Psoas muscle (tissue), 7 donors: ENCODE measurements at regions not wholly inside any gene's neighbourhood (a gene's known extent, or its start where the extent isn't known, plus 50 kb on each side); places are given as distances from the start of the nearest gene placed in this dataset.

Experiments
- ATAC-seq, 4 donors: fragments of 200-7000 bp; cut with Tn5 transposase; one replicate each; pipeline ENCODE4 v1.9.1; 2020; ENCODE audit warnings: moderate library complexity in 3 of 4, mild to moderate bottlenecking in 2 of 4
- DNase-seq, 2 donors: peaks; one replicate each; pipeline ENCODE4 v3.0.0-alpha.2; 2020
- H3K27ac ChIP-seq: fragments of 200-600 bp; one replicate; pipeline ENCODE4 v1.8.0; 2022
- H3K27me3 ChIP-seq, 3 donors: fragments of 200-600 bp in 1 of 3; one replicate each; pipeline versions ENCODE4 v1.6.1 to v1.8.0; 2013 to 2022; ENCODE audit warnings: low read length in 2 of 3, mild to moderate bottlenecking in 2 of 3, moderate library complexity in 1 of 3; ENCODE audit not compliant: insufficient read depth in 3 of 3
- H3K36me3 ChIP-seq, 2 donors: fragments of 200-600 bp in 1 of 2; one replicate each; pipeline versions ENCODE4 v1.6.1 to v1.8.0; 2013 to 2022; ENCODE audit warnings: low read depth in 1 of 2, mild to moderate bottlenecking in 1 of 2, moderate library complexity in 1 of 2; ENCODE audit not compliant: insufficient read depth in 1 of 2
- H3K4me1 ChIP-seq: fragments of 200-600 bp; one replicate; pipeline ENCODE4 v1.8.0; 2022
- H3K4me3 ChIP-seq: fragments of 200-600 bp; one replicate; pipeline ENCODE4 v1.8.0; 2022; ENCODE audit warnings: mild to moderate bottlenecking
- H3K9me3 ChIP-seq: fragments of 200-600 bp; one replicate; pipeline ENCODE4 v1.8.0; 2022
- WGBS, 3 donors: extraction: QIAGEN DNeasy Blood & Tissue Kit; methylation state at CpG; one replicate each; pipeline versions ENCODE4 v1.1.6 to v1.1.7; 2013; 5-methylcytosine and 5-hydroxymethylcytosine counted together
- intact Hi-C, 2 donors: fragments of 100-400 bp; cut with DNase I; formaldehyde crosslinking; loops; one replicate each; pipeline versions ENCODE4 v1.11.0 to v1.14.2; 2022
- TF ChIP-seq, protein P1 (sequence below): fragments of 200-600 bp; IDR thresholded peaks from one replicate; pipeline ENCODE4 v1.8.0; 2022; ENCODE audit warnings: antibody characterized with exemption
- donor health status: healthy with polysubstance abuse.
- donor health status: DM: no; HTN: no; CAD: no; lungs with moderate emphysema.
- donor health status: Bipolar disorder and iron deficiency.
- donor health status: healthy.
- donor health status: DM: yes; HTN: yes; CAD: no.
- donor health status: DM: no; HTN: no; CAD: no.
- donor health status: DM: yes; HTN: yes; CAD: no.

DNA sequence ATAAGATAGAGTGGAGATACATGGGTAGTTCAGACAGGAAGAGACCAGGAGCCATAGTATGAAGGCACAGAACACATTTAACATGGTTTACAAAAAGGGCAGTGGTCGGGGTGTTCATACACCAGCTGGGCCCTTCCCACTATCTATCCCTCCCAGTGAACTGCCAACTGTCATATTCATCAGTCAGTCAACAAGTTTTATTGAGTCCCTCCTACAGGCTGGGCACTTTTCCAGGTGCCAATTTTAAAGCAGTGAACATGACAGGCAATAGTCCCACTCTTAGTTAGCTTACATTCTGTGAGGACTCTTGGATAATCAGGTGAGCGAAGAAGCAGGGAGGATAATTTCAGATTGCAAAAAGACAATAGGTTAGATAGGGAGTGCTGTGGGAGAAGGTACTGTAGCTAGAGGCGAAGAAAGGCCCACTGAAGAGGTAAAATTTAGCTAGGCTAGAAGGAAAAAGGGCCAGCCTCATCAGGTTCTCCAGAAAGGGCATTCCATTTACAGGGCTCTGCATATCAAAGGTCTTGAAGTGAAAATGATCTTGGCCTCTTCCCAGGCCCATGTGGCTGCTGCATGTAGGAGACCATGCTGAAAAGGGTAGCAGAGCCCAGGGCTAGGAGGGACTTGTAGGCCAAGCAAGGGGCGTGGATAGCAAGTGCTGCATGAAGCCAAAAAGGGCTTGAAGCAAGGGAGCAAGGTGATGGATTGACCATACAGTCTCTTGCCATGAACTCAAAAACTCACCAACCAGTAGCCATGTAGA is 274.7 kb upstream of the SNX7 start:
- ATAC-seq (peak in 1 of 4 donors; percentile 39), DNase-seq (no peak)
- no peaks in the 10 kb centered on the region for H3K27me3 ChIP-seq
- H3K4me1 ChIP-seq: no peaks in the 10 kb centered on the region
- intact Hi-C loops: no loop called here
- 92 to 96% (median 96%) methylated on average over 4 of the region's 4 CpGs for WGBS, 3 donors
- H3K9me3 ChIP-seq: no peaks in the 10 kb centered on the region
- H3K4me3 ChIP-seq: no peak overlapping the region
- H3K27ac ChIP-seq: no peak overlapping the region
- TF ChIP-seq, protein P1, sequence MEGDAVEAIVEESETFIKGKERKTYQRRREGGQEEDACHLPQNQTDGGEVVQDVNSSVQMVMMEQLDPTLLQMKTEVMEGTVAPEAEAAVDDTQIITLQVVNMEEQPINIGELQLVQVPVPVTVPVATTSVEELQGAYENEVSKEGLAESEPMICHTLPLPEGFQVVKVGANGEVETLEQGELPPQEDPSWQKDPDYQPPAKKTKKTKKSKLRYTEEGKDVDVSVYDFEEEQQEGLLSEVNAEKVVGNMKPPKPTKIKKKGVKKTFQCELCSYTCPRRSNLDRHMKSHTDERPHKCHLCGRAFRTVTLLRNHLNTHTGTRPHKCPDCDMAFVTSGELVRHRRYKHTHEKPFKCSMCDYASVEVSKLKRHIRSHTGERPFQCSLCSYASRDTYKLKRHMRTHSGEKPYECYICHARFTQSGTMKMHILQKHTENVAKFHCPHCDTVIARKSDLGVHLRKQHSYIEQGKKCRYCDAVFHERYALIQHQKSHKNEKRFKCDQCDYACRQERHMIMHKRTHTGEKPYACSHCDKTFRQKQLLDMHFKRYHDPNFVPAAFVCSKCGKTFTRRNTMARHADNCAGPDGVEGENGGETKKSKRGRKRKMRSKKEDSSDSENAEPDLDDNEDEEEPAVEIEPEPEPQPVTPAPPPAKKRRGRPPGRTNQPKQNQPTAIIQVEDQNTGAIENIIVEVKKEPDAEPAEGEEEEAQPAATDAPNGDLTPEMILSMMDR: no peak
- no peaks in the 10 kb centered on the region for H3K36me3 ChIP-seq

DNA sequence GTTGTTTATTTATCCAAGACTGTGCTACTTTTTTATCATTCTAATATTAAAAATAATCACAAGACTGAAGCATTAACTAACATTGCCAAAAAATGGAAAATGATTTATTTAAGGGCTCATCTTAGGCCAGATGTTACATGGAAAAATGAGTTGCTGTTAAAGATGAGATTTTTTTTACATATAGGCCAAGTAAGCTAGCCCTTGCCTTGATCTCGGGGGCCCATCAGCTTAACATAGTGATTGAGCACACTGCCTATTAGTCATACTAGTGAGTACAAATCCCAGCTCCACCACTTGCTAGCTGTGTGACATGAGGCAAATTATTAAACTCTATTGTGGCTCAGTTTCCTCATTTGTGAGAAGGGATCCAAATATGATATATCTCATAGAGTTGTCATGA is 275.9 kb upstream of the SNX7 start:
- TF ChIP-seq, protein P1: no peak
- no peak for ATAC-seq

GRCh38 chr1:98384461-98385141 is 276.9 kb upstream of the SNX7 start:
- no peaks in the 10 kb centered on the region for H3K9me3 ChIP-seq
- no peak overlapping the region for H3K27ac ChIP-seq
- no peaks in the 10 kb centered on the region for H3K4me1 ChIP-seq
- TF ChIP-seq, protein P1: no peak
- H3K4me3 ChIP-seq: no peak overlapping the region
- no peak for ATAC-seq
- DNase-seq: no peak
- peaks cover 0 to 2% (median 0%) of the 10 kb centered on the region in 3 donors for H3K27me3 ChIP-seq
- WGBS, 3 donors: 58 to 64% (median 60%) methylated on average over 6 of the region's 6 CpGs
- intact Hi-C loops: no loop called here
- H3K36me3 ChIP-seq: no peaks in the 10 kb centered on the region

More for the DNA sequence above, 275.9 kb upstream of the SNX7 start:
- WGBS, 3 donors: 56 to 79% (median 56%) methylated on average over 1 of the region's 1 CpG
- Histone ChIP-seq H3K4me3 (no peak overlapping the region), H3K36me3 (no peaks in the 10 kb centered on the region), H3K9me3 (no peaks in the 10 kb centered on the region), H3K4me1 (no peaks in the 10 kb centered on the region), H3K27ac (no peak overlapping the region), H3K27me3 (peaks cover 0 to 2% (median 0%) of the 10 kb centered on the region in 3 donors)
- no peak for DNase-seq
- intact Hi-C loops: no loop called here

GRCh38 chr1:98382986-98383740 is 278.4 kb upstream of the SNX7 start:
- intact Hi-C loops: no loop called here
- TF ChIP-seq, protein P1: no peak
- ATAC-seq (no peak), DNase-seq (no peak)
- WGBS, 3 donors: 56 to 66% (median 62%) methylated on average over 5 of the region's 5 CpGs
- Histone ChIP-seq H3K27me3 (peaks cover 0 to 2% (median 0%) of the 10 kb centered on the region in 3 donors), H3K36me3 (no peaks in the 10 kb centered on the region), H3K27ac (no peak overlapping the region), H3K9me3 (no peaks in the 10 kb centered on the region), H3K4me1 (no peaks in the 10 kb centered on the region), H3K4me3 (no peak overlapping the region)
